Activated B cell treated with CpG ODN at 0.5 μM for 24 hours (primary cell): ENCODE measurements at regions not wholly inside any gene's neighbourhood (a gene's known extent, or its start where the extent isn't known, plus 50 kb on each side); places are given as distances from the start of the nearest gene placed in this dataset.

Experiments
- ATAC-seq: fragments of 200-7000 bp; cut with Tn5 transposase; one replicate; pipeline ENCODE4 v1.10.0; 2021; ENCODE audit warnings: low read depth, mild to moderate bottlenecking, moderate library complexity
- CTCF ChIA-PET: fragments of 350-600 bp; sonication (Branson Sonifier 250); formaldehyde crosslinking; loops from one replicate; lab custom pipeline; 2021; ENCODE audit warnings: antibody characterized with exemption; lab: Charles Lee
- POLR2A ChIA-PET: fragments of 350-600 bp; sonication (Branson Sonifier 250); formaldehyde crosslinking; loops from one replicate; lab custom pipeline; 2021; ENCODE audit warnings: antibody characterized with exemption; lab: Charles Lee
- DNase-seq: peaks from one replicate; pipeline ENCODE4 v3.0.0; 2022
- H3K27ac Mint-ChIP-seq: one replicate; pipeline ENCODE4 v1.8.0; 2020; ENCODE audit warnings: mixed read lengths
- H3K27me3 Mint-ChIP-seq: one replicate; pipeline ENCODE4 v1.8.0; 2021; ENCODE audit warnings: mixed read lengths
- H3K36me3 Mint-ChIP-seq: one replicate; pipeline ENCODE4 v1.8.0; 2021; ENCODE audit warnings: low read depth, mixed read lengths
- H3K4me1 Mint-ChIP-seq: one replicate; pipeline ENCODE4 v1.8.0; 2021; ENCODE audit warnings: mixed read lengths
- H3K4me3 Mint-ChIP-seq: one replicate; pipeline ENCODE4 v1.8.0; 2020; ENCODE audit warnings: mild to moderate bottlenecking, mixed read lengths
- H3K9me3 Mint-ChIP-seq: one replicate; pipeline ENCODE4 v1.8.0; 2020; ENCODE audit warnings: mixed read lengths
- CTCF ChIP-seq: fragments of 200-600 bp; IDR thresholded peaks from one replicate; pipeline ENCODE4 v1.8.0; 2022; ENCODE audit warnings: antibody characterized with exemption, mild to moderate bottlenecking
- intact Hi-C: fragments of 100-400 bp; cut with micrococcal nuclease; formaldehyde crosslinking; loops from one replicate; pipeline ENCODE4 v1.15.1; 2024

GRCh38 chr14:82778008-82778590 is 1244.4 kb upstream of the SEL1L start:
- no peak for DNase-seq
- POLR2A ChIA-PET, result no interaction called here
- no peak for ATAC-seq
- peaks cover 3% of the 10 kb centered on the region for H3K9me3 Mint-ChIP-seq
- H3K27me3 Mint-ChIP-seq, result no peaks in the 10 kb centered on the region
- CTCF ChIA-PET, result no interaction called here
- H3K4me1 Mint-ChIP-seq, result no peaks in the 10 kb centered on the region
- H3K4me3 Mint-ChIP-seq, result no peak overlapping the region
- intact Hi-C loops, result no loop called here
- H3K36me3 Mint-ChIP-seq, result no peaks in the 10 kb centered on the region
- H3K27ac Mint-ChIP-seq, result no peak overlapping the region
- no peak for TF ChIP-seq CTCF

- intact Hi-C loops, result no loop called here
- Mint-ChIP-seq H3K27ac (no peak overlapping the region), H3K4me1 (no peaks in the 10 kb centered on the region), H3K36me3 (no peaks in the 10 kb centered on the region), H3K27me3 (no peaks in the 10 kb centered on the region), H3K9me3 (peaks cover 3% of the 10 kb centered on the region), H3K4me3 (no peak overlapping the region)
- no peak for ATAC-seq
- TF ChIP-seq CTCF, result no peak
- no peak for DNase-seq
- ChIA-PET CTCF (no interaction called here), POLR2A (no interaction called here)
Observed at GRCh38 chr14:82778601-82779000, 1244.9 kb upstream of the SEL1L start.

- intact Hi-C loops, result no loop called here
- TF ChIP-seq CTCF, result no peak
- Mint-ChIP-seq H3K4me3 (no peak overlapping the region), H3K9me3 (peaks cover 3% of the 10 kb centered on the region), H3K4me1 (no peaks in the 10 kb centered on the region), H3K36me3 (no peaks in the 10 kb centered on the region), H3K27me3 (no peaks in the 10 kb centered on the region), H3K27ac (no peak overlapping the region)
- ATAC-seq (no peak), DNase-seq (no peak)
- ChIA-PET CTCF (no interaction called here), POLR2A (no interaction called here)
Observed at GRCh38 chr14:82779301-82779700, 1245.6 kb upstream of the SEL1L start.

GRCh38 chr14:82785756-82786482 is 1252.3 kb upstream of the SEL1L start:
- Mint-ChIP-seq H3K4me1 (no peaks in the 10 kb centered on the region), H3K9me3 (peaks cover 8% of the 10 kb centered on the region), H3K4me3 (no peak overlapping the region), H3K27ac (no peak overlapping the region), H3K36me3 (no peaks in the 10 kb centered on the region), H3K27me3 (no peaks in the 10 kb centered on the region)
- ChIA-PET CTCF (no interaction called here), POLR2A (no interaction called here)
- intact Hi-C loops, result no loop called here
- DNase-seq (no peak), ATAC-seq (no peak)
- TF ChIP-seq CTCF, result no peak

- TF ChIP-seq CTCF, result no peak
- Mint-ChIP-seq H3K27ac (no peak overlapping the region), H3K9me3 (peaks cover 5% of the 10 kb centered on the region), H3K36me3 (no peaks in the 10 kb centered on the region), H3K27me3 (no peaks in the 10 kb centered on the region), H3K4me1 (no peaks in the 10 kb centered on the region), H3K4me3 (no peak overlapping the region)
- ChIA-PET POLR2A (no interaction called here), CTCF (no interaction called here)
- ATAC-seq (no peak), DNase-seq (no peak)
- intact Hi-C loops, result no loop called here
Observed at GRCh38 chr14:82786483-82786880, 1252.8 kb upstream of the SEL1L start.
